ENCODE measurements at regions not wholly inside any gene's neighbourhood (a gene's known extent, or its start where the extent isn't known, plus 50 kb on each side); places are given as distances from the start of the nearest gene placed in this dataset.

- H3K4me1 ChIP-seq (ENCODE audit: control insufficient read depth in 4 of 4, insufficient read depth in 4 of 4, low read length in 3 of 4): no peaks in the 10 kb centered on the region
- H3K4me3 ChIP-seq (ENCODE audit: low read depth in 1 of 3, low read length in 3 of 3): no peak overlapping the region
- DNase-seq (ENCODE audit: low spot score): no peak
- TF ChIP-seq ATF3 (IDR thresholded peaks at IDR 0.05) (no peak), REST (IDR thresholded peaks at IDR 0.05) (no peak), HNF4G (IDR thresholded peaks at IDR 0.05) (no peak), JUND (IDR thresholded peaks at IDR 0.05) (no peak), RAD21 (IDR thresholded peaks at IDR 0.05) (no peak), YY1 (IDR thresholded peaks at IDR 0.05) (no peak), EGR1 (IDR thresholded peaks at IDR 0.05; ENCODE audit: low read depth in 2 of 2) (no peak)
- no peak overlapping the region for H3K27ac ChIP-seq (ENCODE audit: low read depth in 1 of 2, low read length in 2 of 2)
- no peaks in the 10 kb centered on the region for H3K9me3 ChIP-seq (ENCODE audit: control insufficient read depth in 4 of 4, low read length in 3 of 4)
- H3K9ac ChIP-seq (ENCODE audit: low read depth in 1 of 2, low read length in 2 of 2): no peak overlapping the region
- H3K27me3 ChIP-seq (ENCODE audit: control insufficient read depth in 4 of 4, insufficient read depth in 4 of 4, low read length in 3 of 4): peaks cover 0 to 6% (median 0%) of the 10 kb centered on the region in 4 donors
- 59% methylated on average over 6 of the region's 6 CpGs for WGBS
- H3K36me3 ChIP-seq (ENCODE audit: control insufficient read depth in 4 of 4, insufficient read depth in 3 of 4, low read depth in 1 of 4, low read length in 3 of 4): no peaks in the 10 kb centered on the region
These were observed 554.3 kb upstream of the MGMT start for GRCh38 chr10:128912568-128913311.

GRCh38 chr10:128914681-128915080, 552.4 kb upstream of the MGMT start:
- TF ChIP-seq GABPA (IDR thresholded peaks at IDR 0.05 in 1 of 2, conservative IDR thresholded peaks at IDR 0.05 in 1 of 2) (no peak), EGR1 (IDR thresholded peaks at IDR 0.05; ENCODE audit: low read depth in 2 of 2) (no peak), RXRA (IDR thresholded peaks at IDR 0.05) (no peak), NR2F2 (IDR thresholded peaks at IDR 0.05) (no peak), SP1 (IDR thresholded peaks at IDR 0.05) (no peak), REST (IDR thresholded peaks at IDR 0.05) (no peak), RAD21 (IDR thresholded peaks at IDR 0.05) (no peak), JUND (IDR thresholded peaks at IDR 0.05) (no peak)
- Histone ChIP-seq H3K9me3 (ENCODE audit: control insufficient read depth in 4 of 4, low read length in 3 of 4) (no peaks in the 10 kb centered on the region), H3K4me1 (ENCODE audit: control insufficient read depth in 4 of 4, insufficient read depth in 4 of 4, low read length in 3 of 4) (no peaks in the 10 kb centered on the region), H3K27me3 (ENCODE audit: control insufficient read depth in 4 of 4, insufficient read depth in 4 of 4, low read length in 3 of 4) (peaks cover 0 to 9% (median 0%) of the 10 kb centered on the region in 4 donors), H3K9ac (ENCODE audit: low read depth in 1 of 2, low read length in 2 of 2) (no peak overlapping the region), H3K27ac (ENCODE audit: low read depth in 1 of 2, low read length in 2 of 2) (no peak overlapping the region), H3K36me3 (ENCODE audit: control insufficient read depth in 4 of 4, insufficient read depth in 3 of 4, low read depth in 1 of 4, low read length in 3 of 4) (no peaks in the 10 kb centered on the region), H3K4me3 (ENCODE audit: low read depth in 1 of 3, low read length in 3 of 3) (no peak overlapping the region)
- 78% methylated on average over 9 of the region's 9 CpGs for WGBS
- DNase-seq (ENCODE audit: low spot score): no peak

All from liver (tissue), 7 donors.